ENCODE measurements at regions not wholly inside any gene's neighbourhood (a gene's known extent, or its start where the extent isn't known, plus 50 kb on each side); places are given as distances from the start of the nearest gene placed in this dataset.

- TF ChIP-seq, protein P1, sequence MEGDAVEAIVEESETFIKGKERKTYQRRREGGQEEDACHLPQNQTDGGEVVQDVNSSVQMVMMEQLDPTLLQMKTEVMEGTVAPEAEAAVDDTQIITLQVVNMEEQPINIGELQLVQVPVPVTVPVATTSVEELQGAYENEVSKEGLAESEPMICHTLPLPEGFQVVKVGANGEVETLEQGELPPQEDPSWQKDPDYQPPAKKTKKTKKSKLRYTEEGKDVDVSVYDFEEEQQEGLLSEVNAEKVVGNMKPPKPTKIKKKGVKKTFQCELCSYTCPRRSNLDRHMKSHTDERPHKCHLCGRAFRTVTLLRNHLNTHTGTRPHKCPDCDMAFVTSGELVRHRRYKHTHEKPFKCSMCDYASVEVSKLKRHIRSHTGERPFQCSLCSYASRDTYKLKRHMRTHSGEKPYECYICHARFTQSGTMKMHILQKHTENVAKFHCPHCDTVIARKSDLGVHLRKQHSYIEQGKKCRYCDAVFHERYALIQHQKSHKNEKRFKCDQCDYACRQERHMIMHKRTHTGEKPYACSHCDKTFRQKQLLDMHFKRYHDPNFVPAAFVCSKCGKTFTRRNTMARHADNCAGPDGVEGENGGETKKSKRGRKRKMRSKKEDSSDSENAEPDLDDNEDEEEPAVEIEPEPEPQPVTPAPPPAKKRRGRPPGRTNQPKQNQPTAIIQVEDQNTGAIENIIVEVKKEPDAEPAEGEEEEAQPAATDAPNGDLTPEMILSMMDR (conservative IDR thresholded peaks at IDR 0.05 in 1 of 2, IDR thresholded peaks at IDR 0.05 in 1 of 2; ENCODE audit: extremely low read depth in 1 of 2, insufficient read depth in 1 of 2, low read depth in 1 of 2, low read length in 2 of 2): no peak
- TF ChIP-seq EZH2 (IDR thresholded peaks at IDR 0.05; ENCODE audit: borderline replicate concordance, low read length): no peak
Observed at GRCh38 chr5:6236858-6237481, 141.4 kb downstream of the MED10 start.

All from mammary epithelial cell (primary cell).